Body of pancreas (tissue), 4 donors: ENCODE measurements at regions not wholly inside any gene's neighbourhood (a gene's known extent, or its start where the extent isn't known, plus 50 kb on each side); places are given as distances from the start of the nearest gene placed in this dataset.

Experiments used
- POLR2A ChIP-seq, 3 donors: fragments of 450-650 bp; IDR thresholded peaks; one replicate each; pipeline ENCODE4 v1.6.1; 2016; ENCODE audit warnings: antibody characterized with exemption in 3 of 3, mild to moderate bottlenecking in 2 of 3
- TF ChIP-seq, protein P1 (sequence below), 7 experiments: fragments of 450-650 bp in 4 of 7; fragments of 200-600 bp in 3 of 7; sonication (generic) in 3 of 7; IDR thresholded peaks; one replicate each; pipeline ENCODE4 v1.5.1; 2016 to 2019; ENCODE audit warnings: antibody characterized with exemption in 7 of 7

- TF ChIP-seq, protein P1, sequence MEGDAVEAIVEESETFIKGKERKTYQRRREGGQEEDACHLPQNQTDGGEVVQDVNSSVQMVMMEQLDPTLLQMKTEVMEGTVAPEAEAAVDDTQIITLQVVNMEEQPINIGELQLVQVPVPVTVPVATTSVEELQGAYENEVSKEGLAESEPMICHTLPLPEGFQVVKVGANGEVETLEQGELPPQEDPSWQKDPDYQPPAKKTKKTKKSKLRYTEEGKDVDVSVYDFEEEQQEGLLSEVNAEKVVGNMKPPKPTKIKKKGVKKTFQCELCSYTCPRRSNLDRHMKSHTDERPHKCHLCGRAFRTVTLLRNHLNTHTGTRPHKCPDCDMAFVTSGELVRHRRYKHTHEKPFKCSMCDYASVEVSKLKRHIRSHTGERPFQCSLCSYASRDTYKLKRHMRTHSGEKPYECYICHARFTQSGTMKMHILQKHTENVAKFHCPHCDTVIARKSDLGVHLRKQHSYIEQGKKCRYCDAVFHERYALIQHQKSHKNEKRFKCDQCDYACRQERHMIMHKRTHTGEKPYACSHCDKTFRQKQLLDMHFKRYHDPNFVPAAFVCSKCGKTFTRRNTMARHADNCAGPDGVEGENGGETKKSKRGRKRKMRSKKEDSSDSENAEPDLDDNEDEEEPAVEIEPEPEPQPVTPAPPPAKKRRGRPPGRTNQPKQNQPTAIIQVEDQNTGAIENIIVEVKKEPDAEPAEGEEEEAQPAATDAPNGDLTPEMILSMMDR (IDR thresholded peaks at IDR 0.05): no peak
- TF ChIP-seq POLR2A (IDR thresholded peaks at IDR 0.05): no peak
These were observed 425.2 kb downstream of the GADD45G start for GRCh38 chr9:90029996-90030395.
